NOMO-1 (cell line): ENCODE measurements at regions not wholly inside any gene's neighbourhood (a gene's known extent, or its start where the extent isn't known, plus 50 kb on each side); places are given as distances from the start of the nearest gene placed in this dataset.

Experiments
- DNase-seq, 2 experiments: peaks; one replicate each; lab custom pipeline; 2025; ENCODE audit not compliant: unreplicated experiment in 2 of 2; lab: John Stamatoyannopoulos, UW

DNA sequence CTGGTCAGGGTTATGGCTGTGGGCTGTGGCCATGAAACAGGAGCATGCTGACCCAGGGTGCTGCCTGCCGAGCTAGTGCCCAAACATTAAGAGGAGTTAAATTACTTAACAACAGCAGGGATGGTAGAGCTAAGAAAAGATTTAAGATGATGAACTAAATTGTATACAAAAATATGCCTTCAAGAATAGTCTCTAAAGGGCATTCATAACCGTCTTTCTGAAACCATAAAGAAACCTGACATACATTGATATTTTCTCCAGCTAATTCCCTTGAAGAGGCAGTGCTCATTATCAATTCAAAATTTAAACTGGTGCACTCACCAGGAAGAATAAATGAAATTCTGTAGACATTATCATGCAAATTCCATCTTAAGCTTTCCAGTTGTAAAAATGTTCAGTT is 265.8 kb upstream of the TAC1 start:
- no peak for DNase-seq

DNA sequence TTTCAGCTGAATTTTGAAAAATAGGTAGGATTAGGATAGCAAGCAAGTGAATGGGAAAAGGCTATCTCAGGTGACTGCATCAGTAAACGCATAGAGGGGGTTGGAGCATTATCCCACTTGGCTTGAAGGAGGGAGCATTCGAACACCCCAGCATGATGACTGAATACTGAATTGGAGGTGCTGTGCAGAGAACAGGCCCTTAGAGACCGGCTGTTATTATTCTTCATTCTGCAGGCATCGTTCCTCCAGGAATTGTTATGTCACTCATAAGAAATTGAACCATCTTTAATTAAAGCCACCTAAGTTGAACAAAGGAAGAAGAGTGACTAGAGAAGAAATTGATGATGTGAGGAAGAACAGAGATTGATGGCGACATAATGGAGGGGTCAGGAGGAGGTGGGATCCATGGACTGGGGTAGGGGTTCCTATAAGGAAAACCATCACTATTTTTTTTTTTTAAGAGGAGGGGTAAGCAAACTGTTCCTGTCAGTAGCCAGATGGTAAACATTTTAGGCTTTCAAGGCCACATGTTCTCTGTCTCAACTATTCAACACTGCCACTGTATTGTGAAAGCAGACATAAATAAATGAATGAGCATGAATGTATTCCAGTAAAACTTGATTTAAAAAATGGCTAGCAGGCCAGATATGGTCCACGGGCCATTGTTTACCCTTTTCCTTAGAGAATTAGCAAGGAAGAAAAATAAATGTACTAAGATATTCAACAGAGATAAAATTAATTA is 264.7 kb upstream of the TAC1 start:
- DNase-seq = no peak

DNA sequence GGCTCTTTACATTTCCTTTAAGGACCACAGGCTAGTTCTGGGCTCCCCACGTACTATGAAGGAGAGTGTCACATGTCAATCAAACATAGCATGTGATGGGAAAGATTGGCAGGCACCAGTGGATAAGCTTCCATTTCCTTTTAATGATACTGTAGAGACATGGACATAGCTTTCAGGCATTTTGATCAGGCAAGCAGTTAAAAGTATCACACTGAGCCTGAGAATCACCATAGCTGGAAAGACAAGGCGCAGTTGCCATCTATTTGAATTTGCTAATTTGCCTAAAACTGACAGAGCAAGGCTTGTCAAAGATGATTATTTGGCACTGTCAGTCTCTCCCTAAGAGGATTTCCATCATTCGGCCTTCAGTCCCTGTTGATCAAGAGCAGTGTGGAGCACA is 263.4 kb upstream of the TAC1 start:
- DNase-seq = no peak

DNA sequence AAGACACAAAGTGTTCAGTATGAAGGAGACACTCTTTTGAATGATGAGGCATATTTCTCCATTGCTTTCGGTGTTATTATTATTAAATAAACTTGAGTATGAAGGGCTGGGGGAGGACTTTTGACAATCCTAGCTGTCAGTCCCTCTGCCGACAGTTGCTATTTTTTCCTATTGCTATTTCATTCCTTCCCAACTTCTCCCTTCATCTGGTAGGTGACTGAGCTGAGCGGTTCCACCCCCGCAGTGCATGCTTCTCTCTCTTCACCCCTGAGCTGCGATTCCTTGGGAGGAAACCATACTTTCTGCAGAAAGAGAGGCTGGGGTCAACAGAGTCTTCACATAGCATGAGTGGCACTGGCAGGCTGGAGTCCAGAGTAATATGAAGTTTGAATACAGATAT is 261.2 kb upstream of the TAC1 start:
- no peak for DNase-seq

DNA sequence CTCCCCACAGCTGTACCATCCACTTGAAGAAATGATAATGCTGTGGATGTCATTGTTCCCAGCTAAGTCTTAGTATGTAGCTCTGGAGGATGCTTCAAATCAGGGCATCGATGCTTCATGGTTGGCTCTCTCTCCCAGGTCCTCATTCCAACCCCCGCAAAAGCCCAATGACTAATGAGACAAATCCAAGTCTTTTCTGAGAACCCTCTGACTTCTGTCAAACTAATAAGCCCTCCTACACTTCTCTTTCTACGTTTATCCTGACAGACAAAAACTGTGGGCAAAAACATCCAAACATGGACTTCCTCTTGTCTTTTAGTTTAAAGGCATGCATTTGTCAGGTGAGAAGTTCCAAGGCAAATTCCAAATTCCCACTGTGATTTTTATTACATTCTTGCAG is 260.4 kb upstream of the TAC1 start:
- DNase-seq = no peak

DNA sequence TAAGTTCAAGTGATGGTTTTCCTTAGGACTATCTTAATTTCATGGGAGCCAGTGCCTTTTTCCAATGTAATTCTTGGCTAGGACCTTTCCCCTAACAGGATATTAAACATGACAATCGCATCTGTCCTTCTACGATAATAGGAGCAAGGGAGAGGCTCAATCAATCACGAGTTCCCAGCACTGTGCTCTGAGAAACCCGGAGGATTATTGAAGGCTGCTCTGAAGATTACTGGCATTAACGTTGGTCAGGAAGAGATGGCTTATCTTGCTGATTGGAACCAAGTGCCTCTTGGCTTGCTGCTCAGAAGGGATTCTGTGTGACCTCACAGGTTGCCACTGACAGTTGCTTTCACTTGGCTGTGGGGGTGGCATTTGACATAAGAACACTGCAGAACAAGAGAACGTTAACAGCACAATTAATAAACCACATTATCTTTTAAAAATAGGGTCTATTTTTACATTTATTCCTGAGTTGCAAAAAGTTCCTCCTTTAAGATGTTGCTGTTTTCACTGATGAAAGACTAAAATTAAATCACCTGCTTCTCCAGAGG is 252.1 kb upstream of the TAC1 start:
- DNase-seq = no peak

DNA sequence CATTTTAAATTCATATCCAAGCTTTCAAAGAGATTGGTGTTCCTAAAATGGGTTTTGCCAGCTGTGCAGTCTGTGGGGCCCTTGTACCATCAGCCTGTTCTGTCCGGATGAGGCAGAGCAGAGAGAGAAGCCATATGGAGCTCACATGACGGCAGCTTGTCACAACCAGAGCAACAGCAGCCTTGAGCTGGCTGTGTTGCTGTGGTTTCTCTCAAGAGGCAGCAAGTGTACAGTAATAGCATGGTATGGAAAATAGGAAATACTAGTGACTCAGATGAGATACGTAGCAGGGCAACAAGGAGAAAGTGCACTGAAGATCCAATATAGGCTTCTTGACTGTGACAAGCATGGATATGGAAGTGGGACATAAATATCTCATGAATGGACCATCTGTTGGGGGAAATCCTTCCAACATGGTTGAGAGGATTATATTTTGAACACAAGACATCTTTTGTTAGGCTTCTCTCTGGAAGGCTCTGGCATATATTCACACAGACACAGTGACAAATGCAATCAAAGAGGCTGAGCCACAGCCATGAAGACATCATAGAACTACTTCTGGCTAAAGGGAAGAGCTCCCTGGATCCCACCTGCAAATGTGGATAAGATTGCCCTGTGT is 251.0 kb upstream of the TAC1 start:
- DNase-seq = peak; percentile 24 to 81

DNA sequence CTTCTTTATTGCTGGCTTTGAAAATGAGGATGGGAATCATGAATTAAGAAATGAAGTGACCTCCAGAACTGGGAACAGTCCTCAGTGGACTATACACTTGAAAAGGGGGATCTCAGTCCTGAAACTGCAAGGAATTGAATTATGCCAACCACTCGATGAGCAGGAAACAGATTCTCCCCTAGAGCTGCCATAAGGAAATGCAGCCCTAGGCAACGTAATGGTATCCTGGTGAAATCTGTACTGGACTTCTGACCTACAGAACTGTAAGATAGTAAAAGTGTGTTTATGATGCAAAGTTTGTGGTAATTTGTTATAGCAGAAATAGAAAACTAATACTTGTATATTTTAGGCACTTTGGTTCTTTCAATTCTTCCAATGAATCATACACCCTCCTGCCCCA is 236.4 kb upstream of the TAC1 start:
- no peak for DNase-seq

DNA sequence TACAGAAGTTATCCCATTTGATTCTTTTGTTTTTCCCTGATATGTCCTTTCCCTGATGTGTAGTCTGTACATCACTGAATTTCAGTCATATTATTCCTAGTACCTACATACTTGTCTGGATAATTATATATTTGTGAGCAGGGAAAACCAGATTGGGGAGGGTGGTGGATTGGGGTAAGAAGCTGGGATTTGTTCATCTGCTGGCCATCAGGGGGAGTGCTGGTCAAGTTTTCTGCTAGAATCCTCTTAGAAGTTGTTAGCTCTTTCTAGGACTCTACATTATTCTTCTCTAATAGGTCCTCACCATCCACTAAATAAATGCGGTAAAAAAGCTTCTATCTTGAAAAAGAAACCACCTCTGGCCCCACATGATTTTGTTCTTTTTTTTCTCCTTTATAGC is 232.7 kb upstream of the TAC1 start:
- peak; percentile 5 to 6 for DNase-seq

DNA sequence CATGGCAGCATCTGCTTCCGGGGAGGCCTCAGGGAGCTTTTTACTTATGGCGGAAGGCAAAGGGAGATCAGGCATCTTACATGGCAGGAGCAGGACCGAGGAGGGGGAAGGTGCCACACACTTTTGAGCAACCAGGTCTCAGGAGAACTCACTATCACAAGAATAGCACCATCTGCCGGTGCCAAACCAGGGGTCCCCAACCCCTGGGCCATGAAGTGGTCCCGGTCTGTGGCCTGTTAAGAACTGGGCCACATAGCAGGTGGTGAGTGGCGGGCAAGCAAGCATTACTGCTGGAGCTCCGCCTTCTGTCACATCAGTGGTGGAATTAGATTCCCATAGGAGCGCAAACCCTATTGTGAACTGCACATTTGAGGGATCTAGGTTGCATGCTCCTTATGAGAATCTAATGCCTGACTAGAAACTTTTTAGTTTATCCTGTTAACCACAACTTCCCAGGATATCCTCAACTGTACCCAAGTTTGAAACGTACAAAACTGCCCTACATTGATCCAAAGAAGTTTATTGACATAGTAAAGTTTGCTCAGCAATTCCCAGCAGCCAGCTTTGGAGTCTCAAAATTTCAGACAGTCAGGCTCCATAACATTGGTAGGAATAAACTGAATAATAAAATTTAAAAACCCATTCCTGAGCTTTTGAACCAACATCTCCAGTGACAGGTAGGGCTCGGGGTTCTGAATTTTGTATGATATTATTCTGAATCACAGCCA is 228.4 kb upstream of the TAC1 start:
- no peak for DNase-seq

DNA sequence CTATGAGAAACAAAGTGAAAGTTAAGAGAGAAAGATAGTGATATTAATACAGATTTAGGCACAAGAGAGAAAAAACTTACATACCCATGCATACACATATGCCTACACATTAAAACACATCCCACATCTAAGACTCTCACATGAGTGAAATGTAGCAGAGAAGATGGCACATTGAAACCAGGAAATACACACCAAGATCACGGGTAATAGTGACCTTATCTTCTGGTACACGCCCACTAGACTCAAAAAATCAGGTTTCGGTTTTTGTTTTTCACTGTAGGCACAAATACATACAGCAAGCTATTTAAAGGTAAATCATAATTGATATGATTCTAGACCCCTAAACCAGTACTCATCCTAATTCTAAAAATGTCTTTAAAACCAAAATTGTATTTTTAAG is 225.2 kb upstream of the TAC1 start:
- DNase-seq = peak in 1 of 2 experiments; percentile 33

DNA sequence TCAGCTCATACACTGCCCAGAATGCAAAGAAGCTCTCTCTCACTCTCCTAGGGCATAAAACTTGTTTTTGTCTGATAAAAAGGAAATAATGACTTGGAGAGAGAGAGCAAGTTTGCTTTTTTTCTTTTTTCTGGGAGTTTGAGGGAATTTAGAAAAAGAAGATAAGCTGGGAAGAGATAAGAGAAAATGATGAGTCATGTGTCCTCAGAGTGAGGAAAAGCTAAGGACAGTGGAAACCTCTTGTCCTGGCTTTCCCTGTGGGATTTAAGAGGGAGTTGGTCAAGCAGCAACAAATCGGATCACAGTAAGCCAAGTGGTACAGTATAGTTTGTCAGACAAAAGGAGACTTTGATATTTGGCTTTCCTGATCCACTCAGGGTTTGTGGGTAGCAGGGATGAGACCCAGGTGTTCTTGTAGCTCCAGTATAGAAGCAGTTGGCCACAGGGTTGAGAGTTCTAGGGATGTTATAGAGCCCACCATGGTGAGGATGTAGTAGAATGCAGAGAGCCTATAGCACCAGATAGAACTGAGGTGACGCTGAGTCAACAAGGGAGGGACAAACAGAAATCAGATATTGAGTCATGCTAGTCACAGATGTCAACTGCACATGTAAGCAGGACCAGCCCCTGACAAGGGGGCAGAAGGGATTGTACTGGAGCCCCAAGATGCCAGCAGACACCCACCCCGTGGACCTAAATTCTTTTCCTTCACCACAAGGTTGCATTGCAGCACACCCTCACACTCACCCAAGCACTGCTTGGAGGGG is 219.3 kb upstream of the TAC1 start:
- no peak for DNase-seq

DNA sequence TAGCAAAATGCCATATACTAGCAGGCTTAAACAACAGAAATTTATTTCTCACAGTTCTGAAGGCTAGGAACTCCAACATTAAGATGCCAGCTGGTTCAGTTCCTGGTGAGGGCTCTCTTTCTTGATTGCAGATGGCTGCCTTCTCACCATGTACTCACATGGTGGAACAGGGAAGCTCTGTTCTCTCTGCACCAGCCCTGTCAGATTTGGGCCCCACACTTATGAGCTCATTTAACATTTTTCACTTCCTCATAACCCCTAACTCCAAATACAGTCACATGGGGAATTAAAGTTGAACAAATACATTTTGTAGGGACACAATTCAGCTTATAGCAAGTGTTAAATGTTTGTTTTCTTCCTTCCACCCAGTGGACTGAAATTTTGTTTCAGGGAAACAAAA is 218.6 kb upstream of the TAC1 start:
- DNase-seq = peak; percentile 16 to 58

DNA sequence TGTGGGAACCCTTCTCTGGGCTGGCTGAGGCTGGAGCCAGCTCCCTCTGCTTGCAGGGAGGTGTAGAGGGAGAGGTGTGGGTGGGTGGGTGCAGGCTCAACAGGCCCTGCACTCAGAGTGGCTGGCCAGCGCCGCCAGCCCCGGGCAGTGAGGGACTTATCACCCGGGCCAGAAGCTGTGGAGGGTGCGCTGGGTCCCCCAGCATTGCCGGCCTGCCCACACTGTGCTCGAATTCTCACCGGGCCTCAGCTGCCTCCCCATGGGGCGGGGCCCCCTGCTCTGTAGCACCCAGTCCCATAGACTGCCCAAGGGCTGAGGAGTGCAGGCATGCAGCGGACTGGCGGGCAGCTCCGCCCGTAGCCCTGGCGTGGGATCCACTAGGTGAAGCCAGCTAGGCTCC is 190.7 kb upstream of the TAC1 start:
- no peak for DNase-seq

DNA sequence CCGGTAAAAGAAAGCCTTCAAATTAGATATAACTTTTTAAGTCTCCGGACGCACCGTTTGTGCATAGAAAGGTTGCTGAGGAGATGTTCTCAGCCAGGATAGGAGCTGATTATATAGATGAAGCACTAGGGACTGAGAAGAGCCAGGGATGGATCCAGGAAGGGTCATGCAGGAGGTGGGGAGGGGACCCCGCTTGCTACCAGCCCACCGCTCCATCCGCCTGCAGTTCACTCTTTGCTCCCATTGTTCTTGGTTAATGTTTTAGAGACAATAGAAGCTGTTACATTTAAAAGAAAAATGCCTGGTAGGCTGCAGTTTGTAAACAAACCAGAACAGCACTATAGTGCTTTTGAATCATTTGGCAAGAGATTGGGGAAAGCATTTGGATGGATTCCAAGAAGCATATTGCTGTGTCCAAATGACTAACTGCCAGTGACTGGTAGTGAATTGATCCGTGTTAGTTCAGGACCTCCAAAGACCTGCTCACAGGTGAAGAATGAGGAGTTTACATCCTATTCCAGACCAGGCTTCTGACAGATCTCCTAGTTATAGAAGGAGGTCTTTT is 175.9 kb upstream of the TAC1 start:
- no peak for DNase-seq

DNA sequence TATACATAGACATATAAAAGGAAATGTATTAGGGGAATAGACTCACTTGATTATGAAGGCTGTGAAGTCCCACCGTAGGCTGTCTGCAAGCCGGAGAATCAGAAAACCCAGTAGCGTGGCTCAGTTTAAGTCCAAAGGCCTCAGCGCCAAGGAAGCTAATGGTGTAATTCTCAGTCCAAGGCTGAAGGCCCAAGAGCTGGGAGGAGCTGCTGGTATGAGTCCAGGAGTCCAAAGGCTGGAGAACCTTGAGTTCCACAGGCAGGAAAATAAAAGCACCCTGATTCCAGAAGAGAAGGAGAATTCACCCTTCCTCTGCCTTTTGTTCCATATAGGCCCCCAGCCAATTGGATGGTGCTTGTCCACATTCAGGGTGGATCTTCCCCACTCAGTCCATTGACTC is 166.2 kb upstream of the TAC1 start:
- DNase-seq = no peak

DNA sequence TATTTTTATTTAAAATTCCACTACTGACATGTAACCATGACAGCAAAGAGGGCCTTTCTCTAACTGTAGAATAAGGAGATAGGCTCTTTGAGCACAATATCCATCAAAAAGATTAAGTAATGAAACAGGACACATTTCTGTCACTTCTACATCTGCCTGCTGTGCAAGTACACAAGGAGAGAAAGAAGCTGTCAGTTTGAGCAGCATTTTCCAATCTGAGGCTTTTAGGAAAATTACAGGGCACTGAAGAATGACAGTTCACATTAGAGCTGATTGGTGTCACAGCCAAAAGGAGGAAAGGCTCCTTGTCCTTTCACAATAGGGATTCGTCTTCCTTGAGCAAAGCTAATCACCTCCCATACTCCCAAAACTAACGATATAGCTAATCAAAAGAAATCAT is 158.8 kb upstream of the TAC1 start:
- DNase-seq = no peak

DNA sequence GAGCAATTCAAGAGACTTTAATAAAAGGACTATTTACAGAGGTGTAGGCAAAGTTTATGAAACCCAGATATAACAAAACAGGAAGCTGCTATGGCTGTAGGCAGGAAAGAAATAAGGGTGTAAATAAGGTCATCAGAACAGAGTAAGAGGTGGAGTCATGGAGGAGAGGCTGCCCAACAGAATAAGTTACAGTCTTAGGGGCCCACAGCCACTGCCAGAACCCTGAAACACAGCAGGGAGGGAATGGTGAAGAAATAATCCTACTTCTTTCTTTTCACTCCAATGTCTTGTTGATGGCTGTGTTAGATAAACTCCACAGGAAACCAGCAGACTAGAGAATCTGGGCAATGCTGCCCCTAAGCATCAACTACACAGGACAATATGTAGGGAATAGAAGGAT is 155.8 kb upstream of the TAC1 start:
- no peak for DNase-seq

DNA sequence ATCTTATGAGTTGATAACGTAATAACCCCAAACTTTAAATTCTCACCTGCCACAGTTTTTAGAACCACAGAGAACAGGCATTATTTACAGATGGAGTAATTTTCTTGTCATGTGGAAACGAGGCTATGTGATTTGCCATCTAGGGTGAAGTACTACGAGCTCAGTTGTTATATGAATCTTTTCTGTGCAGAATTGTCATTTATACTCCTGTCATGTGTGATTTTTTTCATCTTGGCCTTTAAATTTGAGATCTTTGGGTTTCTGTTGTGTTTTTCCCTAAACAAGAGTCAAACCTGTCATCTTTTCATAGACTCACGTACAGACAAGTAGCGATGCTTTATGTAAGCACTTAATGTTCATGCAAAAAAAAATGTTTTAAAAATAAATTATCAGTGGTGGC is 153.7 kb upstream of the TAC1 start:
- DNase-seq = no peak

DNA sequence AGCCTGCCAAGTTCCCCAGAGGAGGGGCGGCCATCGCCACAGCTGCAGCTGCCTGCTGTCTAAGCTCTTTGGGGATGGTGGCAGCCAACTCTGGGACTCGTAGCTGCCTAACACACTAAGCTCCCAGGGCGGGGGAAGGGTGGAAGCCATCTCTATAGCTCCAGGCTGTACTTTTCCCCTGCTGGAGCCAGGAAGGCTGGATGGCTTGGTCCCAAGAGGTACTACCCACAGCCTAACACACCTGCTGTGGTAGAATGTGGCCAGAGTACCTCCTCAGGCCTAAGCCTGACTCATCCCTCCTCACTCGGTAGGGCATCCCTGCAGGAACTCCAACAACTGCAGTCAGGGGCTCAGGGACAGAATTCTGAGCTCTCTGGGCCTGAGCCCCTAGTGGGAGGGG is 151.7 kb upstream of the TAC1 start:
- DNase-seq = no peak

DNA sequence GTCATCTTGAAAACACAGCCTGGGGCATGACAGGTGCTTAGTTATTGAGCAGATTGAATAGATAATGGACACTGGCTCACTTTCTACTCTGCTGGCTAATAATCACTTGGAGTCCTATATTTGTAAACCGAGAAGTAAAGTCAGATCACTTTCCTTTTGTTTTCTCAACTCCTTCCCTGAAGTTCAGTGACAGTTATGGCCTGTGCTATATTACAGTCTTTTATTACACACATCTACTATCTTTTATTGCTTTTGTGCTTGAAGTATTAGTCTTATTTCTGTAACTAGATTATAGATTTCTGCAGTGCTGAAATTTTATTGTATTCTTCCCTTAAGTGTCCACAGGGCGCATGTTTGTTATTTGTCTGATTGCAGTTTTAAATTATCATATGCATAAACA is 136.4 kb upstream of the TAC1 start:
- DNase-seq = no peak
